ENCODE measurements at regions not wholly inside any gene's neighbourhood (a gene's known extent, or its start where the extent isn't known, plus 50 kb on each side); places are given as distances from the start of the nearest gene placed in this dataset.

GRCh38 chr2:12965540-12966269, 249.0 kb downstream of the TRIB2 start (continued):
- TF ChIP-seq, protein P1, sequence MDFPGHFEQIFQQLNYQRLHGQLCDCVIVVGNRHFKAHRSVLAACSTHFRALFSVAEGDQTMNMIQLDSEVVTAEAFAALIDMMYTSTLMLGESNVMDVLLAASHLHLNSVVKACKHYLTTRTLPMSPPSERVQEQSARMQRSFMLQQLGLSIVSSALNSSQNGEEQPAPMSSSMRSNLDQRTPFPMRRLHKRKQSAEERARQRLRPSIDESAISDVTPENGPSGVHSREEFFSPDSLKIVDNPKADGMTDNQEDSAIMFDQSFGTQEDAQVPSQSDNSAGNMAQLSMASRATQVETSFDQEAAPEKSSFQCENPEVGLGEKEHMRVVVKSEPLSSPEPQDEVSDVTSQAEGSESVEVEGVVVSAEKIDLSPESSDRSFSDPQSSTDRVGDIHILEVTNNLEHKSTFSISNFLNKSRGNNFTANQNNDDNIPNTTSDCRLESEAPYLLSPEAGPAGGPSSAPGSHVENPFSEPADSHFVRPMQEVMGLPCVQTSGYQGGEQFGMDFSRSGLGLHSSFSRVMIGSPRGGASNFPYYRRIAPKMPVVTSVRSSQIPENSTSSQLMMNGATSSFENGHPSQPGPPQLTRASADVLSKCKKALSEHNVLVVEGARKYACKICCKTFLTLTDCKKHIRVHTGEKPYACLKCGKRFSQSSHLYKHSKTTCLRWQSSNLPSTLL (IDR thresholded peaks at IDR 0.05), result no peak
- TF ChIP-seq MNT (conservative IDR thresholded peaks at IDR 0.05) (no peak; a peak in 1 of 4 replicates), PML (IDR thresholded peaks at IDR 0.05; ENCODE audit: low read length) (peak; percentile 54; the same call in 1 of the 2 replicates), ETV1 (tag; conservative IDR thresholded peaks at IDR 0.05; ENCODE audit: low read depth) (peak; percentile 59; the same call in 1 of the 2 replicates), TOE1 (IDR thresholded peaks at IDR 0.05; ENCODE audit: borderline replicate concordance) (peak; percentile 66; the same call in 1 of the 2 replicates), TOE1 (CRISPR knock-in tag; IDR thresholded peaks at IDR 0.05; ENCODE audit: borderline replicate concordance, low read depth) (no peak), MAFK (IDR thresholded peaks at IDR 0.05; ENCODE audit: low read length) (peak; percentile 61; the same call in 1 of the 2 replicates), ZNF316 (IDR thresholded peaks at IDR 0.05) (peak; percentile 83), SNIP1 (IDR thresholded peaks at IDR 0.05; ENCODE audit: low read depth) (no peak), PRMT5 (CRISPR knock-in tag; IDR thresholded peaks at IDR 0.05) (no peak), TBL1XR1 (IDR thresholded peaks at IDR 0.05; ENCODE audit: low read length in 2 of 2) (peak in 1 of 2 experiments; percentile 83; a peak in 2 of 4 replicates), ZNF146 (CRISPR knock-in tag; IDR thresholded peaks at IDR 0.05; ENCODE audit: unreplicated experiment) (no peak), TRIM24 (IDR thresholded peaks at IDR 0.05) (peak; percentile 50 to 81; a peak in 3 of 4 replicates), ESRRA (IDR thresholded peaks at IDR 0.05; ENCODE audit: borderline replicate concordance, low read depth) (no peak), MCM3 (IDR thresholded peaks at IDR 0.05) (no peak), KAT7 (CRISPR knock-in tag; IDR thresholded peaks at IDR 0.05; ENCODE audit: borderline replicate concordance) (no peak), HCFC1 (IDR thresholded peaks at IDR 0.05; ENCODE audit: low read depth, low read length) (no peak)
- TF ChIP-seq, protein P2, sequence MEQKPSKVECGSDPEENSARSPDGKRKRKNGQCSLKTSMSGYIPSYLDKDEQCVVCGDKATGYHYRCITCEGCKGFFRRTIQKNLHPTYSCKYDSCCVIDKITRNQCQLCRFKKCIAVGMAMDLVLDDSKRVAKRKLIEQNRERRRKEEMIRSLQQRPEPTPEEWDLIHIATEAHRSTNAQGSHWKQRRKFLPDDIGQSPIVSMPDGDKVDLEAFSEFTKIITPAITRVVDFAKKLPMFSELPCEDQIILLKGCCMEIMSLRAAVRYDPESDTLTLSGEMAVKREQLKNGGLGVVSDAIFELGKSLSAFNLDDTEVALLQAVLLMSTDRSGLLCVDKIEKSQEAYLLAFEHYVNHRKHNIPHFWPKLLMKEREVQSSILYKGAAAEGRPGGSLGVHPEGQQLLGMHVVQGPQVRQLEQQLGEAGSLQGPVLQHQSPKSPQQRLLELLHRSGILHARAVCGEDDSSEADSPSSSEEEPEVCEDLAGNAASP (IDR thresholded peaks at IDR 0.05), result no peak
